SH-SY5Y (cell line): ENCODE measurements at regions not wholly inside any gene's neighbourhood (a gene's known extent, or its start where the extent isn't known, plus 50 kb on each side); places are given as distances from the start of the nearest gene placed in this dataset.

Experiments used
- GATA2 ChIP-seq: IDR thresholded peaks from 2 replicates; pipeline ENCODE4 v1.6.1; 2011; ENCODE audit warnings: mild to moderate bottlenecking, low read depth, low read length
- GATA3 ChIP-seq: IDR thresholded peaks from 2 replicates; pipeline ENCODE4 v1.6.1; 2011; ENCODE audit warnings: low read depth, mild to moderate bottlenecking, low read length, moderate library complexity

GRCh38 chr18:41659438-41660130 is 295.4 kb upstream of the PIK3C3 start:
- no peak for TF ChIP-seq GATA3
- no peak for TF ChIP-seq GATA2

GRCh38 chr18:41657189-41657588 is 297.8 kb upstream of the PIK3C3 start:
- TF ChIP-seq GATA2 (no peak), GATA3 (no peak)

- TF ChIP-seq GATA2 (no peak), GATA3 (no peak)
Observed at GRCh38 chr18:41655074-41655473, 300.0 kb upstream of the PIK3C3 start.

GRCh38 chr18:41647914-41648313 is 307.1 kb upstream of the PIK3C3 start:
- TF ChIP-seq GATA2, result no peak
- no peak for TF ChIP-seq GATA3

GRCh38 chr18:41646915-41647620 is 308.0 kb upstream of the PIK3C3 start:
- TF ChIP-seq GATA3, result no peak
- TF ChIP-seq GATA2, result peak; percentile 32; the same call in 1 of the 2 replicates

- TF ChIP-seq GATA2, result no peak
Observed at GRCh38 chr18:41645589-41646360, 309.3 kb upstream of the PIK3C3 start.

GRCh38 chr18:41644466-41644865 is 310.6 kb upstream of the PIK3C3 start:
- TF ChIP-seq GATA3 (no peak), GATA2 (no peak)

- TF ChIP-seq GATA3, result no peak
- TF ChIP-seq GATA2, result no peak
Observed at GRCh38 chr18:41643427-41643826, 311.6 kb upstream of the PIK3C3 start.

GRCh38 chr18:41642756-41643155 is 312.3 kb upstream of the PIK3C3 start:
- TF ChIP-seq GATA3 (no peak), GATA2 (no peak)

- TF ChIP-seq GATA2 (no peak), GATA3 (no peak)
Observed at GRCh38 chr18:41639218-41639617, 315.8 kb upstream of the PIK3C3 start.

- TF ChIP-seq GATA3 (no peak), GATA2 (no peak)
Observed at GRCh38 chr18:41630232-41630886, 324.7 kb upstream of the PIK3C3 start.

- TF ChIP-seq GATA3 (no peak), GATA2 (no peak)
Observed at GRCh38 chr18:41624460-41624859, 330.6 kb upstream of the PIK3C3 start.

- TF ChIP-seq GATA3, result no peak
- no peak for TF ChIP-seq GATA2
Observed at GRCh38 chr18:41621177-41621576, 333.9 kb upstream of the PIK3C3 start.

GRCh38 chr18:41618147-41618546 is 336.9 kb upstream of the PIK3C3 start:
- TF ChIP-seq GATA3 (no peak), GATA2 (no peak)
